GM18499 (cell line): ENCODE measurements at regions not wholly inside any gene's neighbourhood (a gene's known extent, or its start where the extent isn't known, plus 50 kb on each side); places are given as distances from the start of the nearest gene placed in this dataset.
A peak's percentile ranks its signal among the peaks of the same experiment; 100 is the strongest.
"Not testable (repeated sequence)": the region's sequence is repeated elsewhere in the genome, so short reads cannot be mapped to it uniquely, and the experiment has no call there.

Source experiments
- ATAC-seq: cut with Tn5 transposase; IDR thresholded peaks from one replicate; pipeline ENCODE4 v1.9.1; 2021; ENCODE audit warnings: moderate number of reproducible peaks; ENCODE audit not compliant: insufficient read depth, unreplicated experiment

DNA sequence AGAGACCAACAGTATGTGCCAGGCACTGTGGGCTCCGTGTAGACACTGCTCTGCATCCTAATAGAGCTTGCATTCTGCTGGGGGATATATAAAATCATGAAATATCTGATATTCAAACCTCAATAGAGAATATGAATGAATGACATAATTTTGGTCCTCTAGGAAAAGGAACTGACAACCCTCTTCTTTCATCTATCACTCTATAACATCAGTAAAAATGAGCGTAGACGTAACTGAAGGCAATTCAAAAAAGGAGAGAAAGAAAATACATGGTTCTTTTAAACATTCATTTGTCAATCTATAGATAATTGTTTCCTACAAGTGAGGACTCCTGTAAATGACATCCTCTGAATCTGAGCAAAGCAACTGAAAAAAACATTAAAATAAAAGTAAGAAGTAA is 607.4 kb upstream of the LRRN3 start:
- no peak for ATAC-seq

DNA sequence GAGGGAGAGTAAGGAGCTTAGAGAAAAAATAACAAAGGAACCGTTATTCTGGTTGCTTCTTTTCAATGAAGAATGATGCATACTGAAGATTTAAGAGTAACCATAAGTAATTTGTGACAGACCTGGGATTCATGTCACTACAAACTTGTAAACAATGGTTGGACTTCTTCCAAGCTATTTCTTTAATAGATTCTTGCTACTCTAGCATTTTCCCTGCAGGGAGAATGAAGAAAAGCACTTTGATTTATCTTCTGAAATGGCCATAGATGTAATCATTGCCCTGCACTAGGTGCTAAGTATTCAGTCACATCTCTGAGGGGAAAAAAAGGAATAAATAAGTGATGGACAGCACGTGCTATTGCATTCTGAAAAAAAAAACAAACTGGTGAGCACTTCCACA is 606.6 kb upstream of the LRRN3 start:
- ATAC-seq: no peak

DNA sequence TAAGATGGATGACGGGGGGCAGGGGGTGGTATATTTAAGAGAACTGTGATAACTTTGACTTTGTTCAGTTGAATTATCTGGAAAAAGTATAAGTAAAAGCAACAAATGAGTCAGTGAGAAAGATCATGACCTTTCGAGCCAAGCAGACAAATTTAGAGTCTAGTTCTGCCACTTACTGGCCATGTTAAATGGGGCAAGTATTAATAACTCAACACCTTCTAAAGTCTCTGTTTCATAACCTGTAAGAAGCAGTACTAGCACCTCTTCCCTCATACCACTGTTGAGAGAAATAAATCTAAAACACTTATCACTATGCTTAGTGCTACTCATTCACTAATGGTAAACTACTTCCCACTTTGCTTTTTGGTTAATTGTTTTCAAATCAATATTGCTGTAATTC is 604.4 kb upstream of the LRRN3 start:
- peak; percentile 49 for ATAC-seq

DNA sequence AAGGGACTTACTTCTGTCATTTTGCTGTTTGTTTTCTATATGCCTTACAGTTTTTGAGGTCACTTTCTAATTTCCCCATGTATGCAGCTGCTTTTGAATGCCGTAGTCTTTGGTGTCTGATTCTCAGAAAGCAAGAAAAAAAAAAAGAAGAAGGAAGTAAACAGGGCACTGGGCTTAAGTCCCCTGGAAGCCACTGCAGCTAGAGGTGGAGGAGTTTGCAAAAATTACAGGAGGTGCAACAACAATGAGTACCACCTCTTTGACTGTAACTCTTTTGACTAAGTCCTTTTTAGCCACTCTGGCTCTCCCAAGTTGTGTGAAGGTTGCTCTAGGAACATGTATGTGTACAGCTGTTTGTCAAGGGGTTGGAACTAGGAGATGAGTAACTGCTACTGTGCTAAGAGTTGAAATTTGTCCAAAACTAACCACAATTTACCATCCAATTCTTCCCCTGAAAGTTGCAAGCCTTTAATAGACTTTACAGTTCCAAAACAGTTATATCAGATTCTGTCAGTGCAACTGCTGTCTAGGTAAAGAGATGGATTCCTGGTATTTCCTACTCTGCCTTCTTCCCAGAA is 588.0 kb upstream of the LRRN3 start:
- no peak for ATAC-seq

DNA sequence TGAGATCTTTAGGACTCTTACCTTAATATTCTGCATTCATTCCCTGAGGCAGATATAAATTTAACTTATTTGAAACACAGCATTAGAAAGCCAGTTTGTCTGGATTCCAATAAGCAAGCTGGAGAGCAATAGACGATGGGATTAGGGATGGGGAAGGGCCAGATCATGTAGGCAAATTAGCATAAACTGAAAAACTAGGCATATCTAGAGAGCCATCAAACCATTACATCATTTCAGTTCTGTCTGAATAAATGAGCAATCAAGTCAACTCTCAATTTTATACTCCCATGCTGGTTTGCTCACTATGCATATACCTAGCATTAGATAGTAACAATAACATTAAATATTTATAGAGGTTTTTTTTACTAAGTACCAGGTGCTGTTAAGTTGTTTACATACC is 583.6 kb upstream of the LRRN3 start:
- ATAC-seq: no peak

DNA sequence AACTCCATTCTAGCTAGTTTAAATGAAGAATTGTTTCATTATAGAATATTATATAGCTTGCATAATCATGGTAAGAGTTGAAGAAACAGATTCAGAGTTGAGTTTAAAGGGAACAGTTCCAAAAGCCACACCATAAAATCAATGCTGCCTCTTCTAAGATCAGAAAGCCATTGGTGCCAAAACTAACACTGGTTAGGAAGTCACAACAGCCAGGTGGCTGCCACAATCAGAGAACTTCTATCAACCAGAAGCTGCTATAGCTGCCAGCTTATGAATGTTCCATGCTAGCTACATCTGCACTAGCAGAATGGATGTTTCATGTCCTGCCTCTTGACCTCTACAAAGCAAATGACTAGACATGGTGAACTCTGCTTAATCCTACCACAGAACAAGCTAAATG is 583.1 kb upstream of the LRRN3 start:
- ATAC-seq: no peak

DNA sequence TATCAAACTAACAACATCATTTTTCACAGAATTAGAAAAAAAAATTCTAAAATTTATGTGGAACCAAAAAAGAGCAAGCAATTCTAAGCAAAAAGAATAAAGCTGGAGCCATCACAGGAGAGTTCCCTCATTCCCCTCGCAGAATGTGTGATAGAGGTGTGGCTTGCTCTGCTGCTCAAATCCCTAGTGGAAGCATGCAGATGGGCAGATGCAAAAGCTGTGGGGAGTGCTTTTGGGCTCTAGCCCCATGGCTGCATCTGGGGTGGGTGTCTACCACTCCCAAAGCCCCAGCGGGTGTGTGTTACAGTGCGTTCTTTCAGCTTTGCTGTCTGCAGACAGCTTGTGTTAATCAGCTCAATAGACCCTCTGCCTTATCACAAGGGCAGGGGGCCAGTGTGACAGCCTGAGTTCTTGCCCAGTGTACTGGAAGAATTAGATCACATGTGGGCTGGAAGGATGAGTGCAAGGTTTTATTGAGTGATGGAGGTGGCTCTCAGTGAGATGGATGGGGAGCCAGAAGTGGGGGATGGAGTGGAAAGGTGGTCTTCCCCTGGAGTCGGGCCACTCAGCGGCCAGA is 575.9 kb upstream of the LRRN3 start:
- not testable (repeated sequence) for ATAC-seq

DNA sequence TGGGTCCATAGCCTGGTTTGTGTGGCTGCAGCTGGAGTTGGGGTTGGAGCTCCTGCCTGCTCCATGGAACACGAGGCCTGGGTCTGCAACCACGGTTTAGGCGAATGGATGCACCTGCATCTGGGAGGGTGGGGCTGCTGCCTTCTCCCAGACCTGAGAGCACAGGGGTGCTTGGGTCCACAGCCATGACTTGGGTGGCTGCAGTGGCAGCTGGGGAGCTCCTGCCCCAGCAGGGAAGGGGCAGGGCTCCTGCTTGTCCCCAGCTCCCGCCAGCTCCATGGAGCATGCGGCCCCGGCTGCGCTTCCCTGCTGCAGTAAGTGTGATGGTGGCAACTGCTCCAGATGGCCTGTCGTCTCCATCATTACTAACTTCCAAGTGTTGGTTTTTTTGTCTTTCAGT is 571.1 kb upstream of the LRRN3 start:
- no peak for ATAC-seq

DNA sequence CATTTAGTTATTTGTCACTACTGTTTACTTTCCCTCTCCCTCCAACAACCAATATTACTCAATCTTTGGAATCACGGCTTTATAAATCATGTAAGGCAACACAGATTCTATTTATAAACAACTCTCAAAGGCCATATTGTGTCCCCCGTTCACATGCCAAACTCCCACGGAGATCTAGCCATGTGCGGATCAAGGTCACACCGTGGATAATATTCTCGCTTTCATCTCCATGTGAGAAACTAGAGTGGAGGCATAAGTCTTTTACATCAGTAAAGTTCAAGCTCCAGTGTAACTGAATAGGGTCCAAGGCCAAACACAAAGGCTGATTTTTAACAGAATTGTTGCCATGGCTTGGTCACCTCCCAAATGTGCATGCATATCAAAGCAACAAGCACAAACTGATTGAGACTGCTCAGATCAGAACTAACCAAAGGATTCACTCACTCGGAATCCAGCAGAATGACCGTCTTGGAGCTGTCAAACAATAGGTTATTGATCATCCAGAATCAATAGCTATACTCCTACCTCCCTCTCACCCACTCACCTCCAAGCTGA is 569.5 kb upstream of the LRRN3 start:
- ATAC-seq: no peak

DNA sequence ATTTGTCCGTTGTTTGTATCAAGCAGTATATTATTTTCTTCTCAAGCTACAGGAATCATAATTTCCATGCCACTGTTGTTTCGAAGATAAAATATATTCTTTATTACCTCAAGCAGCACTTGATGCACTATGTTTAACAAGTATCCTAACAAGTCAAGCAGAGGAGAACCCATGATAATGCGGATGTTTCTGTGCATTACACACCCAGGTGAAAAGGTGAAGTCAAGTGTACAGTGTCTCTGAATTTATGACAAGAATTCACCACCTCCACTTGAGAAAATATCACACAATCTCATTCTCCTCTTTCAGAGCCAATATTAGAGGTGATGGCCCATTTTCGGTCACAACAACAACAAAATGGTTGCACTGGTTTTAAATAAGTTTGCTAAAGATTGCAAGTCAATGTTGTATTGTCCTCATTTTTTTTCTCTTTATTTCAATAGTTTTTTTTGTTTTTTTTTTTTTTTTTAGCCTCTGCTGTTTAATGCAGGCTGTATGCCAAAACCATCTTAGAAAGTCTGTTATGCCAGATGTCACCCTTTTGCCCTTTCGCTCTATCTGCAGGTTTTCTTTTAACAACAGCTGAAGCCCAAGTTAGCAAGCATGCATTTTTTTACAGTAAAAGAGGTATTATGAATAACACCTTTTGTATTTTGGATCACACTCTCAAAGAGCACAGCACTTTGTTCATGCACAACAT is 568.7 kb upstream of the LRRN3 start:
- ATAC-seq: no peak

DNA sequence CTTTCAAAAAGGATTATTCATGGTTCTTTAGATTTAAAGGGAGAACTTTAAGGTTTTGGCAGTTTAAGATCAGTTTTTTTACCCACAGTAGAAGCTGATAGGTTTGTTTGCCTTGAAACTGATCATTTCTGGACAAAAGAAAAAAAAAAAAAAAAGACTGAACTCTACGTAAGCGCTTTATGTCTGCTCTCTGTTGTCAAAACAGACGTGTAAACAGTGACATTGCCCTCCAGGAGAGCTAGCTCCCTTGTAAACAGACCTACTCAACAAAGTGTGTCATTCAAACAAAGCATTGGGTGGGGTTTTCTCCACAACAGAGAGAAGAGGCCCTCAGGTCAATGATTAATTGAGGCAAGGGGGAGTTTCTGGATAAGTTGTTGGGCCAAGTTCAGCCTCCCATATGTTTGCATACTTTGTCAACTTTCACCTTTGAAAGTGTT is 568.1 kb upstream of the LRRN3 start:
- no peak for ATAC-seq

DNA sequence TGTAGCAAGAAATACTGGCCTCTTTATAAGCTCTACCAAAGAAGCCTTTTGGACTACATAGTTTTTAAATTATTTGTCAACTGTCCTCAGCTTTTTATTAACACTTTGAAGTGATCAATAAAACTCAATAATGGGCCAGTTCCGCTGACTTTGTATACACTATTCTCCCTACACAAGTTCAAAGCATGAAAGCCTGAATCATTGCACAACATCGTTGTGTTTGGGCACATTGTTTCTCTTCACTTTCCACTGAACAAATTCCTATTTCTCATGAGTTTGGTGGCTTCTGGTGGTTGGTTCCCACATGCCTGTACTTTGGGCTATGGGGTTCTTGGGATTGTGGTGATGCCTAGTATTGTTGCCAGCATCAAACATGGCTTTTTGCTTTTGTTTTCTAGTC is 561.8 kb upstream of the LRRN3 start:
- ATAC-seq: no peak

DNA sequence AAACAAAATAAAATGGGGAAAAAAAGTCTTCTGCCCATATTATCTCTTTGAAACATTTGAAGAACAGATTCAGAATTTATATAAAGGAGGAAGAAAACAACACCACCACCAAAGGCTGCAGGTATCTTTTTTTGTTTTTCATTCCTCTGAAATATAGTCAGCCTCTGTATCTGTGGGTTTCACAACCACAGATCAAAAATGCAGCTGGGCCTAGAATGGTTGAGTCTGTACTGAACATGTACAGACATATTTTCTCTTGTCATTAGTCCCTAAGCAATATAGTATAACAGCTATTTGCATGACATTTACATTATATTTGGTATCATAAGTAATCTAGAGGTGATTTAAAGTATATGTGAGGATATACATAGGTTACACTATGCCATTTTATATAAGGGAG is 559.7 kb upstream of the LRRN3 start:
- no peak for ATAC-seq

DNA sequence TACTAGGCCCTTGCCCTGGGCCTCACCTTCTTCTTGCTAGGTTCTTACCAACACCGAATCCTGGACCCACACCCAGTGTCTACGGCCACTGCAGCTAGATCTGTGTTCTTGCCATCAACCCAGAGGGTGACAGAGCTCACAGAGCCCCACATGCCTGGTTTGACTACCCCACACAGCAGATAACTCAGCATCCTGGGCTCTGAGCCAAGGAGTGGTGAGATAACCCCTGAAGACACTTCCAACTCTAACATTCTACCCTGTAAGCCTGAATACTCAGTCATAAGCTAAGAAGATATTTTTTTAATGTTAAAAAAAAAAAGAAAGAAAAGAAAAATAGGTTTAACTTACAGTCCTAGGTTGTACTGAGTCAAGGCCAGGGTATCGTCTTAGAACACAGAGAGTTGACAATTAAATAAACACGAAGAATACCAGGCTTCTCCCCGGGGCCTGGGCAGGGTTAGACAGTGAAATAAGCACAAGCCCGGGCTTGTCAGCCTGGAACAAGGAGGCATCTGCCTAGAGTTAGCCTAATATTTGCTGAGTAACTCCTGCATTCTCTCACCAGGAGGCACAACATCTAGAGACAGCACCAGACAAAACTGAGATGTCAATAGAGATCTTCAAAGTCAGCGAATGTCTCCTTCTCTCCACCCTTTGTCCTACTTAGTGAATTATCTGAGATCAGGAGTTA is 556.5 kb upstream of the LRRN3 start:
- no peak for ATAC-seq

DNA sequence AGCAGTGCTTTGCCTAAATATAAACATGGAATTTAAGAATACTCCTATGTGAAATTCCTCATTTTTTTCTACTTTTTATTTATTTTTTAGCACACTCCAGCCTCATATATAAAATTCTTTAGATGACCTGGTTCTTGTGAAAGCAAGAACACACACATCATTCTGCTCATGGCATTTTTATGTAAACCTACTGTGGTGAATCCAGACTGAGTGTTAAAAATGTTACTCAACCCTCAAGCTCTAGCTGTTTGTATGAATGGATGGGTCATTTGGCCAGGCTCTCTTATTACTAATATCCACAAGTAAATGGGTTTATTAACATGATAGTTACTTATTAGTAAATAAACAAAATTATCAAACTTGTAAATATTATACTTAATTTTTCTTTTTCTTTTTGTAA is 551.7 kb upstream of the LRRN3 start:
- ATAC-seq: no peak

DNA sequence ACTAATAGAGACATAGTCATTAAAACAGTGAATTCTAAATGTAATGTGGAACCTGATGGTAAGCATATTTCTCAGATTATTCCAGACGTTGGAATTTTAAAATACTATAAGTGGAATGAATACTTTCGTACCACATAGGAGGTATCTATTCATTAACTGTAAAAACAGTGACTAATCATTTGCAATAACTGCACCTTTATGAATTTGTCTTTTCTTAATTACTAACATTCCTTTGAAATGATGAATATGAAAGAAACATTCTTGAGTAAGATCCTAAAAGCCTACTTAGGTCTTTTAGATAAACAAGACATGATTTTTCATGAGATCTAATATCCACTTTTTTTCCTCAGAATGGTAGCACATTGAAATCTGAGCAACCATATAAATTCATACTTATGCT is 549.0 kb upstream of the LRRN3 start:
- ATAC-seq: no peak

DNA sequence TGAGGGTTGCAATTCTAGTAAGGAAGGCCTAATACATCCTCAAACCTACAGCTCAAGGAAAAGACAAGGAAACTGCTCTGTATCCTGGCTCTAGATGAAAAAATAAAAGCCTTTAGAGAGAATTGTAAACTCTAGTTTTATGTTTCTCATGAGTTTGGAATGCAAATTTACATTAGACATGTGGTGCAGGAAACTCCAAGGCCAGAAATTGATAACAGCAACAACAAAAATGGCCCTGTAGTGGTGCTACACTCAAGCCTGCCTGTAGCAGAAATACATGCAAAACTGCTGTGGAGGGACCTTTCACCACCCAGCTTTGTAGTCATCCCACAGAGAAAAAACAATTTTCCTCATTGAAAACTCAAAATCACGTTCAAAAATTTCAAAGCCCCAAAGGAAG is 546.7 kb upstream of the LRRN3 start:
- no peak for ATAC-seq

DNA sequence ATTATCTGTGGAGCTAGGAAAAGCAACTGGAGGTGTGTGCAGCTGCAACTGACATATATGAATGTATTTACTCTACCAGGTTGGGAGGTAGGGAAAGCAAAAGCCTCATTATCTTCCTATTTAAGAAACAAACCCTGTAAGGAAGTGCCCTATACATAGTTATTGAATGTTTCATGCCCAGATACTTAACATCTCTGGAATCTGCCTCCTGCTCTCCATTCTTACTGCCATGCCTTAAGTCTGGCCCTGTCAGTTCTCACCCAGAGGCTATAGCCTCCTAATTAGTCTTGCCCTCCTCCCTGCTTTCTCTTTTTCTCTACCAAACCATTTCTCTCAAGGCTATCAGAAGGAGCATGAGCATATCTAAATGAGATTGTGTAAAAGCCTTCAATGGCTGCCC is 542.6 kb upstream of the LRRN3 start:
- ATAC-seq: no peak

DNA sequence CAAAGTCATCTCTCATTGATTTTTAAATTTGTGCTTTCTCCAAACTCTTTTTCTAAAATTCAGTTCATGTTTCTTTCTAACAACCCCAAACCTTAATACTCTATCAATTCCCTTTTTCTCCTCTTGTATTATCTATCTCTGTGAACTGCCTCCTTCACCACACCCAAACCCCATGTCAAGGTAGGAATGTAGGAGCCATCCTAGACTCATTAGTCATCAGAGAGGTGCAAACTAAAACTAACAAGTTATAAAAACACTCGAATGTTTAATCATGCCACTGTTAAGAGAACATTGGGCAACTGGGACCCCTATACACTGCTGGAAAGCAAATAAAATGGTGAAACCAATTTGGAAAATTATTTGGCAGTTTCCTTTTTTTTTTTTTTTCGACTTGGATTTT is 533.8 kb upstream of the LRRN3 start:
- no peak for ATAC-seq

DNA sequence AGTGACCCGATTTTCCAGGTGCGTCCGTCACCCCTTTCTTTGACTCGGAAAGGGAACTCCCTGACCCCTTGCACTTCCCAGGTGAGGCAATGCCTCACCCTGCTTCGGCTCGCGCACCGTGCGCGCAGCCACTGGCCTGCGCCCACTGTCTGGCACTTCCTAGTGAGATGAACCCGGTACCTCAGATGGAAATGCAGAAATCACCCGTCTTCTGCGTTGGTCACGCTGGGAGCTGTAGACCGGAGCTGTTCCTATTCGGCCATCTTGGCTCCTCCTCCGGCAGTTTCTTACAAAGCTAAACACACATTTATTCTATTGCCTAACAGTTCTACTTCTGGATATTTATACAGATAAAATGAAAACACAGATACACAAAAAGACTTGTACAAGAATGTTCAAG is 527.6 kb upstream of the LRRN3 start:
- not testable (repeated sequence) for ATAC-seq

DNA sequence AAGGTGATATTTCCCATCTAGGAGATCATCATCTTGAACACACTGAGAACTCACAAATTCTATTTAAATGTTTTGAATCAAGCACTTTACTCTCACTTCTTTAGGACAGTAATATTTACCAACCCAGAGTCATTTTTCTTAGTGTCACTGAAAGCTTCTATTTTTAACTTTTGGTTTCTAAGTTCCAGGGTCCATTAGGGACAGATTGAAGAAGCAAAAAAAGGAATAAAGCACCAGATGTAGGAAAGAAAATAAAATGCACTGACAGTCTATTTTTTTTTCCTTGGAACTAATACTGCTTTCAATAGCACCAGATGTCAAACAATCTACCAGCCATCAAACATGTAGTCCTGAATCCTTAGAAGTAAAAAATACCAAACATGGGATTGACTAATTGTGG is 526.7 kb upstream of the LRRN3 start:
- ATAC-seq: no peak
